Ishikawa (cell line): ENCODE measurements at regions not wholly inside any gene's neighbourhood (a gene's known extent, or its start where the extent isn't known, plus 50 kb on each side); places are given as distances from the start of the nearest gene placed in this dataset.

Experiments used
- TAF1 ChIP-seq: IDR thresholded peaks from 2 replicates; pipeline ENCODE4 v1.6.1; 2012; ENCODE audit warnings: low read depth, mild to moderate bottlenecking
- TF ChIP-seq, protein P1 (sequence below): IDR thresholded peaks from 2 replicates; pipeline ENCODE4 v1.6.1; 2012

GRCh38 chr13:112150352-112150751 is 83.4 kb downstream of the SOX1 start:
- TF ChIP-seq TAF1, result no peak
- TF ChIP-seq, protein P1, sequence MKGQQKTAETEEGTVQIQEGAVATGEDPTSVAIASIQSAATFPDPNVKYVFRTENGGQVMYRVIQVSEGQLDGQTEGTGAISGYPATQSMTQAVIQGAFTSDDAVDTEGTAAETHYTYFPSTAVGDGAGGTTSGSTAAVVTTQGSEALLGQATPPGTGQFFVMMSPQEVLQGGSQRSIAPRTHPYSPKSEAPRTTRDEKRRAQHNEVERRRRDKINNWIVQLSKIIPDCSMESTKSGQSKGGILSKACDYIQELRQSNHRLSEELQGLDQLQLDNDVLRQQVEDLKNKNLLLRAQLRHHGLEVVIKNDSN, result no peak
